ENCODE measurements at regions not wholly inside any gene's neighbourhood (a gene's known extent, or its start where the extent isn't known, plus 50 kb on each side); places are given as distances from the start of the nearest gene placed in this dataset.

DNA sequence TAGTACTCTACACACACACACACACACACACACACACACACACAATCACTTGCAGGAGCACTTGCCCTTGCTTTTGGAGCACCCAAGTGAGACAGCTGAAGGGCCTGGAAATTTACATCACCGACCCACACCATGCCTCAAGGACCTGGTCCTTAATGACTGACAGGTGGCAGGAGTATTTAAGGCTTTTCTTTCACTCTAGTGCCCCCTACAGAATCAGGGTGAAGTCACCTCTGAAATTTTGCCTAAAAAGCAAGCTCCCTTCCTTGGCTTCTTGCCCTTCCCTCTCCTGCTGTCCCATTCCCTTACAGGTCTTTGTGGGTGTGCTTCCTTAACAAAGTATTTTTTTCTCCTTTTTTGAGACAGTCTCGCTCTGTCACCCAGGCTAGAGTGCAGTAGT lies 353.5 kb upstream of the IRAK1BP1 start:
- no peak for TF ChIP-seq CHD1 (IDR thresholded peaks at IDR 0.05; ENCODE audit: low read depth, low read length)
- no peak for TF ChIP-seq CTCF (conservative IDR thresholded peaks at IDR 0.05; ENCODE audit: low read depth, low read length)
- TF ChIP-seq POLR2A (IDR thresholded peaks at IDR 0.05; ENCODE audit: low read depth, low read length), result no peak
- TF ChIP-seq RCOR1 (IDR thresholded peaks at IDR 0.05; ENCODE audit: insufficient replicate concordance, low read length), result no peak
- no peak for TF ChIP-seq RFX5 (IDR thresholded peaks at IDR 0.05; ENCODE audit: low read depth, low read length)
- TF ChIP-seq MAFK (IDR thresholded peaks at IDR 0.05; ENCODE audit: low read depth, low read length), result no peak
- TF ChIP-seq RAD21 (IDR thresholded peaks at IDR 0.05; ENCODE audit: low read length), result no peak
- TF ChIP-seq ELK1 (IDR thresholded peaks at IDR 0.05; ENCODE audit: borderline replicate concordance, low read depth, low read length), result no peak

Measured in IMR-90 (cell line).